GM21360 (cell line): ENCODE measurements at regions not wholly inside any gene's neighbourhood (a gene's known extent, or its start where the extent isn't known, plus 50 kb on each side); places are given as distances from the start of the nearest gene placed in this dataset.

Experiments
- ATAC-seq: cut with Tn5 transposase; IDR thresholded peaks from one replicate; pipeline ENCODE4 v1.9.1; 2021; ENCODE audit warnings: mild to moderate bottlenecking, moderate library complexity; ENCODE audit not compliant: unreplicated experiment

DNA sequence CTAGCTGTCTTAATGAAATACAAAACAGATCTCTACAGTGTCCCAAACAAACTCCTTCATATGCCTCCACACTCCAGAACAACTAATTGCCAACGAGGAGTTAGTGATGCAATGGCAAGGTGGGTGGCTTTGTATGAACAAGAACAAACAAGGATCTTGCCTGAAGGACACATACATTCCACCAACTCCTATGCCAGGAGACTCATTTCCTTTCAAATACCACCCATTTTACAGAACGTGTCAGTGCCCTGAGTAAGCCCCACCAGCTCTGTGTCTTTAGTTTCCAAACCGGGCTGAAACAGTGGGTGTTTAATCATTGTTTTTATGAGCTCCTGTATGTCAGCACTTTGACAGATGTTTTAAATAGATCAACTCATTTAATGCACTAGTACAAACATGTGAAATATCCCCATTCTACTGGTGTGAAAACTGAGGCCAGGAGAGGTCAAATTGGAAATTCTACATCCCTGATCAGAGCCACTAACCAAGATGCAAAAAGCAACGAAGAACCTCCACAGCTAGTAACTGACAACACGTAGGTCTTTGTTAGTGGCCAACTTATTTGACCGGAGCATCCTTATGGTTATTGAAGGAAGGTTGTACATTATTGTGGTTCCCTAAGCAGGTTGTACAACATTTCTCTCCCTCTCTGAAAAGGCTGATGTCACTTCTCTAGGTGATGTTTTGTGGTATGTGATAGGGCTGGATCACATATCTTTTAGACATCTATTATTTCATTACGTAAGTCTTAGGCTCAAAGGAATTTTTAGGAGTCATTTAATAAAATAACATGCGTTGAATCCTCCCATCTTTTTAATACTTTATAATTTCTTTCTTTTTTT, 534.9 kb upstream of the TNP1 start:
- no peak for ATAC-seq

DNA sequence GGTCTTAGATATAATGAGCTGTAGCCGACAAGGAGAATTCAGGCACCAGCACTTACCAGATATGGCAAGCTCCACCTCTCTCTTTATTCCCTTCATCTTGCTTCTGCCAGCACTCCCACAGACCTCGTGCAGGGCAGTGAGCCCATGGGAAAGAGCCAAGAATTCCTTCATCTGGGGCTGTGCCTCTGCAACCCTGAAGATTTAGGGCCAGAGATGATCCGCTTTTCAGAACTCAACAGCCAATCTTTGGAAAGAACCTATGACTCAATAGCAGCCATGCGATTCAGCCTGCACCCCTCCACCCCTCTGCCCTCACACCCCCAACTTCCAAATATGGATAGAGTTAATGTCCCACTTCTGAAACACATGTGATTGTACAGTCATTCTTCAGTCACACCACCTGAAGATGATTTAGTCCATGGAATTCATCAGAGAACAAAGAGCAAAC, 533.7 kb upstream of the TNP1 start:
- no peak for ATAC-seq

DNA sequence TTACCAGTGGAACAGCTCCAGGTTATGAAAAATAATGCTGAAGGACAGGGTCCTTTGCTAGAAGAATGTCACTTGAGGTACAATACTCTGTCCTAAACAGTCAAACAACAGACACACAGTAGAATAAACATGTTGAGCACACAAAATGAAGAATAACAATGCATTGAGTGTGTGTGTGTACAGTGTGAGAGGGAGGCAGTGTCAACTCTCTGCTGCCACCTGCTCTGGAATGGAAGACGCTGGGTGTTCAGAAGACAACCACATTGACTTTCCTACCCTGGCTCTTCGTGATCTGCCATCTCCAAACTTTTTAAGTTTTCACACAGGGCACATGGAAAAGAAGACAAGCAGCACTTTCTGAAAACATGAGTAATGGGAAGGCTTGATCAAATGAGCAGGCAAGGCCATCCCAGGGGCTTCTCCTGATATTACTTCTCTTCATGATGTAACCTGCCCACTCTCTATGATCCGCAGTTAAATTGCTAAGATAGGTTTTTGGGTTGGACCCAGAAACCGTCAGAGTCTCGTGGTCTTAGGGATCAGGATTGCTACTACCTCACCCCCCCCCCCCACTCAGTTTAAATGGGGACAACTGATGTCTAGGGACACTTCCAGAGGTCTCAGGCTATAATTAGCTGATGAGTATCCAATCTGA, 533.2 kb upstream of the TNP1 start:
- no peak for ATAC-seq

DNA sequence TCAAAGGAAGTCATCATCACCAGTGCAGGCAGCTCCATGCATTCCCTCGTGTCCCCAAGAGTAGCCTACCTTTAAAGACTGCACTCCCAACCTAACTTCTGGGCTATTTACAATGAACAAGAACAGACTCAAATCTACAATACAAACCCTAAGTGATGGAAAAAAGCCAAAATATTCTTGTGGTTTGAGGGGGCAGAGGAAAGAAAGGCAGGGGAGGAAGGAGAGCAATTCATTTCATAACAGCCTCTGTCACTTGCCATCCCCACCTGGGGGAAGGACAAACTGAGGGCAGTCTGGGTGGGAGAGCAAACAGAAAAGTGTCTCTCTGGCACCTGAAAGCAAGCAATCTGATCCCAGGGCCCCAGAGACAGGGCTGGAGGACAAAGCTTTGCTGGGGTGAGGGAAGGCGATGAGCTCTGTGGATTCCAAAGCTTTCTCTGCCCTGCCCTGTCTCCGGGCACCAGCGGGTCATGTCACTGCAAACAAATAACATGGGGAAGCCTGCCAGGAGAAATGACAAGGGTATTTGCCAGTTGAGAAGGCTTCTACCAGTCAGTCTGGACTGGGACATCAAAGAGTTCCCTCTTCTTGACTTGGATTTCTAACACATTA, 528.0 kb upstream of the TNP1 start:
- no peak for ATAC-seq

DNA sequence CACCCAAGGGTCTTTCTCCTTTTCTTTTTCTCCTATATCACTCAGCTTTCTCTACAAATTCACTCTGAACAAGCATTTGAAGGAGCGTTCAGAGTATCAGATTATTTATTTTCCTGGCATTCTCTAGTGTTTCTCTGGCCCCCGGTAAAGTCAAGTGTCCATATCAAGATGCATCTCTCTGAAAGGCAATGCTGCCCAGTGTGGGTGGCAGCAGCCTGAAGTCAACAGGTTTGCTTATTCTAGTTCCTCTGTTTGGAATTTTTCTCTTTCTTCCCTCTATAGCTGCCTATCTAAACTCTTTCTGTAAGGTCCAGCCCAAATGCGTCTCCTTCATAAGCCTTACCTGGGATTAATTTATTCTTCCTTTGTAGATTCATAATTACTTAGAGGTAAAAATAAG, 526.2 kb upstream of the TNP1 start:
- no peak for ATAC-seq

DNA sequence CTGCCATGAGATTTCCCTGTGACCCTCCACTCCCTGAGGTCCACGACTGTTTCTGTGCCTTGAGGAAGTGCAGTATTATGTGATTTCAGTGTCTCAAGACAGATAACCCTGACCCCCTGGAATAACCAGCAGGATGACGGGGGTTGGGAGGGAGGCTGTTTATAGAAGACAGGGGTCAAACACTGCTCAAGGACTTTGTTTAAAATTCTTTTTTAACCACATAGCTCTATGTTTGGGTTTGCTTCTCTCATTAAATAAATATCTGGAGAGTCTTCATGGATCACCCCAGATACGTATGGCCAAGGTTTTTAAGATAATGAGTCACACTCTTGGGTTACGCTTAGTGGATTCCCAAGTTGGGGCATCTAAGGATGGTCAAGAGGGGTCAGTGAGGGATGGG, 523.8 kb upstream of the TNP1 start:
- no peak for ATAC-seq

DNA sequence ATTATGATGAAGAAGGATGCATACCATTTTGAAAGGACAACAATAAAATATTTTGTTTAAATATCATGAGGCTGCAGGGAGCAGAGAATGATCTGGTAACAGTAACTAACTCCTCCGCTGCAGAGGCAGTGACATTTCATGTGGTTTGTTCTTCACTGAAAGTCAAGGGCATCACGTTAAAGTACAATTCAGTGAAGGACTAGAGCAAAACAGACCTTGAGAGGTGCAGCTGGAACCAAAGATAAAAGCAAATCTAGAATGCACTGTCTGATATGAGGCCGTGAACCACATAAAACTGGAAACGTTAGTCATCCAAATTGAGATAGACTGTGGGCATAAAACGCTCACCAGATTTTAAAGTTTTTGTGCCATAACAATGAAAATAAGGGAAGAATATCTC, 522.9 kb upstream of the TNP1 start:
- ATAC-seq: no peak

DNA sequence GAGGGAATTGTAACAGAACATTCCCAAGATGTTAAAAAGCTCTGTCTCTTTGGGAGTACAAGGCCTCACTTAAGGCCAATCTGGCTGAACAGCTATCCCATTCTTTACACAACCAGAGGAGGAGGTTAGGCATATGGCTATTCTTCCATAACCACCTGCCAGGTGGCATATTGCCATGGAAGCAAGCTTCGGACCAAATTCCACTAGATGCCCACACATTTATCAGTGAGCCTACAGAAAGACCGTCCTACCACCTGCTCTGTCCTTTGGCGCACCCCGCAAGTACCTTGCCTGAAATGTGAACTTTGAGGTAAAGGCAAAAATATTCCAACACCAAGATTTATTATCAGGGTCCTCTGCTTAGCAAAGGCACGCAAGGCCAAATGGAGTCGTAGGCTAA, 519.9 kb upstream of the TNP1 start:
- ATAC-seq: no peak

DNA sequence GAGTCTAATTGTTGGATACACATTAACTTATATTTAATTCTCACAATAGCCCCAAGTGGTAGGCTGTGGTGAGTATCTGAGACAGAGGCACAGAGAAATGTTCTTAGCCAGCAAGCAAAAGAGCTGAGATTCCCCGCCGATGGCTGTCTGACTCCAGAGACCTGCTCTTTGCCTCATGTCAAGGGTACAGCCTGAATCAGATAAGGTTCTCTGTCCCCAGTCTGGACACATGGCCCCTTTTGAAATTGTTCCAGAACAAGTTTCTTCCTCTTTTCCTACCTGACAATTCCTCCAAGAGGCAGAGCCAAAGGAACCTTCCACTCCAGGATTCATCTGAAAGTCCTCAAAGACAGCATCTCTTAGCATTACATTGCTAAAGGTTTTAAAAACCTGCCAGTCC, 512.9 kb upstream of the TNP1 start:
- no peak for ATAC-seq

DNA sequence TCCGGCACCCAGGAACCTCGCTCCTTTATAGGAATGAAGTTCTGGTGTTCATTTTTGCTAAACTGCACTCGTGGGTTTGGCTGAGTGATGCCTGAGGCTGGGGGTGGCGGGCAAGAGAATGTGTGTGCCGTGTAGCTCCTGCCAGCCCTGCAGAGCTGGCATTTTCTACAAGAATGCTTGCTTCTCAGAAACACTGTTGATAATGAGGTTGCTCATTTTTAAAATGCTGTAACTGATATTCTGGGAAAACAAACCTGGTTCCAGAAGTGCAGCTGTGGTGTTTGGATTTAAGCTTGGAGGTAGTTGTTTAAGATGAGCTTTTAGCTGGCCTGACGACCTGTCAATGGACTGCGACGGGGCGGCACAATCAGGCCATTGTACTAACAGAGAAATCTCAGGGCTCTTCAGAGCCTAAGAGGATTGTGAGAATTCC, 511.9 kb upstream of the TNP1 start:
- ATAC-seq: no peak

DNA sequence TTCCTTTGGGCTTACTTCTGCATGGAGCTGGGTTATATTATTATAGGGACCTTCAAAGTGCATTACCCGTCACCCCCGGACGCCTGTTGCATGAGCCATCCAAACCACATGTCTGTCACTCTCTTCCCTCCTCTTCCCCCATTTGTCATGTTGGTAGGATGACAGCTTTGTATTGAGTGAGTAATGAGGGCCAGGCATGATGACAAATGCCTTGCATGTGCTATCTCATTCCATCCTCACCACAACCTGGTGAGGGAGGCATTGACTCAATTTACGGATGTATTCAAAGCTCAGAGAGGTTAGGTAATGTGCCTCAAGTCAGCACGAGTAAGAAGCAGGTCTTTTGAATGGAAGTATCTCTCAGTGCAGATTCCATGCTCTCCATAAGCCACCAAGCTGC, 510.5 kb upstream of the TNP1 start:
- ATAC-seq: no peak

DNA sequence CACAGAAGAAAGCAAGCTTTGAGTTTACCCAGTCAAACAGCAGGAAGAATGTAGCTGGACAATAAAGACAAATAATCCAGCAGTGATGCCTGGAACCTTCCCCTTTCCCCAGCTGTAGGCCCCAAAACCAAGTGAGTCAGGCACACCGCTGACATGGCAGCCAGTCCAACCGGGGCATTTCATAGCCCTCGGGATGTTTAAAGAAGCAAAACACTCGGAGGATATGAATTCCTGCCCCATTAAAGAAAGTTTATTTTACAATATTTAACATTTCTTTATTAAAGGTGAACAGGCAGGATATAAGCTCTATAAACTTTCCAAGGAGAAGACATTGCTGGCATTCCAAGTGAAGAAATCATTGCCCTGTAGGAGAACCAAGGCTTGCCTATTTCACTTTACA, 507.6 kb upstream of the TNP1 start:
- ATAC-seq: no peak

DNA sequence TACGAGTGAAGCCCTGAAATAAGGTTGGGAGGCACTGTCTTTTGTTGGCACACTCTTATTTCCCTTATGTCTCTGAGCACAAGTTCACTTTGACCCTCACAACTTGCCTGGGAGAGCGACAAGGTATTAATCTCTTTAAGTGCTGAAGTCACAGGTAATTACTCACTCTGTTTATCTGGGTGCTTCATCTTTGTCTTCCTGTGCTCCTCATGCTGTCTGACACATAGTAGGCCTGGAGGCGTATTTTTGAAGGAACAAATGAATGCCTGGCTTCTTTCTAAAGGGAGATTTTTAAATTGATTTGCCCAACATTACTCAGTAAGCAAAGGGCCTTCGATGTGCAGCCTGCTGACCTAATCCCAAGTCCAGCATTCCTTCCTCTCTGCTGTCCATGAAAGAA, 507.1 kb upstream of the TNP1 start:
- no peak for ATAC-seq

DNA sequence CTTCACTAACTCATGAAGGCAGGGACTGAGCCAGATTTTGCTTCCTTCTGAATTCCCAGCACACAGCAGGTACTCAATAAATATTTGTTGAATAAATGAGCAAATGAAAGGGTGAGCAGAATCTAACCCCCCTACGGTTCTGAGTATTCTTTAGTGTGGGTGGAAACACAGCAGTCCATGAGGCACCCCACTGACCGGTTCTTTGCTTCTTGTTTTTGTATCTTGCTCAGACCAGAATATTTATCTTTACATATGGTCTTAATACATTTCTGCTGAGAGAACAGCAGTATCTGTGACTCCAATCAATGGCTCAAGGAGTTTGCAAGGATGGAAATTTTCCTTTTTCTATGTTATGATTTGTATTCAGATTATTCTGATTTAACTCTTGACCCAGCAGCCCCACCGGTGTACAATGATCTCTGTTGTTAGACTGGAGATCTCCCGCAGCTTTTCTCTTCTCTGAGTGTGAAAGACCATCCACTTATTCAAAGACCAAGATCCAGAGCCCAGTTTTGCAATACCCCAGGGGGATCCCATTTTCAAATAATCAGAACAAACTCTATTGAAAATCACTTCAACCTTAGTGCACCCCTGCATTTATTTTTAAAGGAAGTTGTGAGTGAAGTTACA, 506.5 kb upstream of the TNP1 start:
- ATAC-seq: no peak

DNA sequence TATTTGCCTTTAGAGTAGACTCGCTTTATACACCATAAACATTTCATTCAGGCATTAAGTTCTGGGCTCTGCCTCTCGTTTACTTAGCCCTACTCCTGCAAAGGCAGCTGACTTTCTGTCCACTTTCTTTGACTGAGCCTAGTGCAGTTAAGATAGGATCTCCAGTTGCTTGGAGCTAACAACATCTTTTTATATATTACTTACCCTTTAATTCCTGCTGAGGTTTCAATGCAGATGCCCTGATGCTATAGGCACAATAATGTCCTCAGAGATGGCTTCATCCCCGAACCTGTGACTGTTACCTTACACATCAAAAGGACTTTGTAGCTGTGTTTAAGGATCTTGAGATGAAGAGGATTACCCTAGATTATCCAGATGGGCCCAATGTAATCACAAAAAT, 505.8 kb upstream of the TNP1 start:
- no peak for ATAC-seq

DNA sequence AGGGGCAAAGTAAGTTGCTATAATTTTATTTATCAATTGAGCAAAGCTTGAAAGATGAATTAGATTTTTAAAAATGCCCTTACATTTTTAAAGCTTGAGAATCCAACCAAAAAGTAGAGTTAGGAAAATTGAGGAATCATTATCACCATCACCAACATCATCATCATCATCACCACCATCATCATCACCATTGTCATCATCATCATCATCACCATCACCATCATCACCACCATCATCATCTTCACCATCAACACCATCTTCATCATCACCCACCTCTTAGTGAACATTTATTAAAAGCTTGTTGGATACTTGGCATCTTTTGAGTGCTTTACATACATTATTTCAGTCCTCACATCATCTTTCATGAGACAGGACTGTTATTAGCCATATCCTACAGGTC, 504.4 kb upstream of the TNP1 start:
- no peak for ATAC-seq

DNA sequence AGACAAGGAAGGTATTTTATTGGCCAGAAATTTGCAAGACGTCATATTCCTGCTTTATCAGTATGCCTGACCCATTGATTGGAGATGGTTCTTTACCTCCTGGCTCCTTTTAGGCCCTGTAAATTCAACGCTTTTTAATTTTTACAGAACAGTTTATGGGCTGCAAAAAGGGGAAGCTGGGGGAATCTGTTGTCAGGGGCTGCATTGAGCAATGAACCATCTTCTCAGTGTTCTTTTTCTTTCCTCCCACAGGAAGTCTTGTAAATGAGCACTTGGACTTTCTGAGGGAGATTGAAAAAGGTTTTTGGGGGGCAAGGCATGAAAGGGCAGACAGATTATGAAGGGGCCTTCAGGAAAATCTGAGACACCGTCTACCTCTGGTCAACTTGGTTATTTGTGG, 503.6 kb upstream of the TNP1 start:
- no peak for ATAC-seq

DNA sequence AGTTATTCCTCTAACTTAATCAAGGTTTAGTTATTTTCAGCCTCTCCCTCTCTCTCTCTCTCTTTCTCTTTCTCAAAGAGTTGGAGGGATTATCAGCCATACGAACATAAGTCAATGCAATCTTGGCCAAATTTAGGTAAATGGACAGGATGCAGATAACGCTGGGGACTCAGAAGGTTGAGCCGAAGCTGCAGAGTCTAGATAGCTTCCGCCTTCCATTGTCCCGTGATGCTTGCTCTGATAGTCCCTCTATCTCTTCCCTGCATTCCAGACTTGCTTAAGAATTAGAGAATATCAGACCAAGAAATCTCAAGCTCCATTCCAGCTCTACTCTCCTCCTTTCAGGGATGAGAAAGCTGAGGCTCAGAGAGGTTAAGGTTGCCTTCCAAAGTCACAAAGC, 502.8 kb upstream of the TNP1 start:
- ATAC-seq: no peak

DNA sequence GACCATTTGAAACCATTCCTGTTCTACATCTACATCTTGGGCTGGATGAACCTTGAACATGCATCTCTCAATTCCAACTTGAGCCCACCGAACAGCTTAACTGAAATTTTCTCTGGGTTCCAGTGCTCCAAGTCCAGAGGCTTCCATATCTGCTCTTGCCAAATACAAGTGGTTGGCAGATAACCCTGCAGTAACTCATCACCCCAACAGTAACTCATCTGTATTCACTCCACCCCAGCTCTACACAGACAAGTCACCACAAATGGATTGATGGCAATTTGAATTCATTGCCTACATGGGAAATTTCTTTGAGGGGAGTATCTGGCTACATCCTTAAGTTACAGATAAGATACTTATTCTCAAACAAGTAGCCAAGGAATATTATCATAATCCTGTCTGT, 502.4 kb upstream of the TNP1 start:
- no peak for ATAC-seq

DNA sequence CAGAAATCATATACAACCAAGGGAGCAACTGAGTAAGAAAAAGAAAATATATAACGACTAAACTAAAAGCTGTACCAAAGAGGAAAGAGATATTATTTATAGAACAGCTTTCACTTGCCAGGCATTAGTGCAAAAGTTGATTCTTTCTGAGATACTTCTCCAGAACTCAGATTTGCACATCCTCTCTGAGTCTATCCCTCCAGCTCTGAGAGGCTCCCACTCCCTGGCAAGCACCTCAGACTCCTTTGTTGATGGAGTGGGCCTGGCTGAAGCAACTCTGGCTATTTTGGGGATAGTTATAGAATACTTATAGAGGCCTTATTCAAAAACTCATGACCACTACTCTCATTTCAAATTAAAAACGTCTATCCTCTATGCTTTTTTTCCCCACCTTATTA, 501.6 kb upstream of the TNP1 start:
- no peak for ATAC-seq

DNA sequence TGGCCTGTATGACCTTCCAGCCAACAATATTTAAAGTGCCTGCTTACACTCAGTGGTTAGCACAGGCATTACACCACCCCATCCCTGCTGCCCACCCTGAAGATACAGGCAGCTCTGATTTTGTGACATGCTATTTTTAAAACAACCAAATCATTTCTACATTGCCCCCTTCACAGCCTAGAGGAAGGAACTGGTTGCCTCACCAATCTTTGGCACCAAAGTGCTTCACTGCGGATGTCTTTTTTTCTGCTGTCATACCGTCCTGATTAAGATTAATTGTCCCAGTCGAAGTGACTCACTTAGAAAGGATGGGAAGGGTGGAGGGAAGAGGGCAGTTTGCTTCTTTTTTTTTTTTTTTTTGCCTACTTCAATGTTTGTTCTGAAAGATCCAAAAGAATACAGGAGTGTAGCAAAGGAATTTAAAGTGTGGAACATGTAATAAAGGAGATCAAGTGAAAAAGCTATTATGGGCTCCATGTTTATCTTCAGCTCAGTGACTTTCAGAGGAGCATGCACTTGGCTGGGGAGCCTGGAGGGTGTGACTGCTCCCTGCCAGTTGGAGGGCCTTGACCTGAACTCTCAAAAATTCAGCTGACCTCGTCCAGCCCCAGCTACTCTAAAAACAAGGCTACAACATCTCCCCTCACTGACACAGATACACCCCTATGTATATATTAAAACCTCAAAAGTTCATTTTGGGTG, 501.1 kb upstream of the TNP1 start:
- no peak for ATAC-seq
